CMK (cell line): ENCODE measurements at regions not wholly inside any gene's neighbourhood (a gene's known extent, or its start where the extent isn't known, plus 50 kb on each side); places are given as distances from the start of the nearest gene placed in this dataset.

ENCODE experiments used
- DNase-seq: peaks from one replicate; pipeline ENCODE4 v3.0.0-alpha.2; 2010; ENCODE audit warnings: low read depth

DNA sequence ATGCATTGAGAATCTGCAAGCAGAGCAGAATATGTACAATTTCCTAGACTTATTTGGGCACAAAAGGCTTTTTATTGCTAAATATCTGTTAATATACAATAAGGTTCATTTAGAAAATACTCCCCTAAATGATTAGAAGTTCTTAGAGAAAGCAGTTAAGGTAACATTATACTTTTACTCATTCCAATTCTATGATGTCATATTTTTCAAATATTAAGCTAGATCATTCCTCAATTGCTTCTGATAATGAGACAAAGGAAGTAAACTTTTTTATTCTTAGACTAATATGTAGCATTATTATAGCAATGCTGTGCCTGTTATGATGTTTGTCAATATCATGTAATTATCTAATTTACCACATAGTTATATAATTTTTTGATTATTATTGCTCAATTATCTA, 447.0 kb downstream of the SLC16A7 start:
- DNase-seq: no peak

DNA sequence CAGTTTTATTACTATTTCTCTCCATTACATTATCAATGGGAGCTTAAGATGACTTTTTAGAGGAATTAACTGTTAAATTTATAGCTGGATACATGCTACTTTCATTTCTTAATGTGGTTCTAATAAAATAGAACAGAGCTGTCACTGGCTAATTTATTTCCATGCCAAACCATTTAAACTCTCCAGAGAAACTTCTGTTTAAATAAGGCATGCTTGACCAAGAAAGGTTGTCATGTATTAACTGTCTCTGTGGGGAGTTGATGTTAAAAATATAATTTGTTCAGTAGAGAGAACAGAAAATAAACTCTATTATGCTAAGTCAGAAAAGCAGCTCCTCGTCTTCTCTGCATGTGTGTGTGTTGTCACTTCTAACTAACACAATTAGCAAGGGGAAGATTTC, 447.4 kb downstream of the SLC16A7 start:
- no peak for DNase-seq

- DNase-seq: no peak
Observed at GRCh38 chr12:60052483-60052882, 456.7 kb downstream of the SLC16A7 start.

DNA sequence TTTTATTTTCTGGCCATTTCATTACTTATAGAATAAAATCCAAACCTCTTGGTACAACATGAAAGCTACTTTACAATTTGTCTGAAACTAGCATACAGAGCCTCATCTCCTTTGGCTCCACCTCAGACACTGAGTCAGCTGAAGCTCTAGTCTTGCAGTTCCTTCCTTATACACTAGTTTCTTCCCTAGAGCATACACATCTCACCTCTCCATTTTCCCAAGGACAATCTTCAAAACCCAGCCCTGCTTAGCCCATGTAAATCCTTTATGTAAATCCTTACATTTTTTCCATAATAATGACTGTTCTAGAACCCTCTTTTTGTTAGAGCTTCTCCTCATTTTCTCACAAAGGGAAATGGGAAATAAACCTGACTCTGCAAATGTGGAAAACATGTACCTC, 463.4 kb downstream of the SLC16A7 start:
- DNase-seq: no peak

DNA sequence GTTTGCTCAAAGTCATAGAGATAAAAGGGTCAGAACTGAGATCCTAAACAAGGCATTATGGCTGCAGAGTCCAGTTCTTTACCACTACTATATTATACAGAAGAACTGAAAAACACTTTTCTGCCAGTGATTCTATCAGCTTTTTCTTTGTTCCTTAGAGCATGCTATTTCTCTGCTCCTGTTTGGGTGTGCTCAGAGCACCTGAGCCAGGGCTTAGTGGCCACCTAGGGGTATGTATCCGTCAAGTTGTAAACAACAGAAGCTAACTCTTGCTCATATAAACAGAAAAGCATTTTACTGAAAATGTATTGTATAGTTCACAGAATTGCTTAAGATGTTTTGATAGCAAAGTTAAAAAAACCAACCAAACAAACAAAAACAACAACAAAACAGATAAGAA, 470.8 kb downstream of the SLC16A7 start:
- DNase-seq: no peak

DNA sequence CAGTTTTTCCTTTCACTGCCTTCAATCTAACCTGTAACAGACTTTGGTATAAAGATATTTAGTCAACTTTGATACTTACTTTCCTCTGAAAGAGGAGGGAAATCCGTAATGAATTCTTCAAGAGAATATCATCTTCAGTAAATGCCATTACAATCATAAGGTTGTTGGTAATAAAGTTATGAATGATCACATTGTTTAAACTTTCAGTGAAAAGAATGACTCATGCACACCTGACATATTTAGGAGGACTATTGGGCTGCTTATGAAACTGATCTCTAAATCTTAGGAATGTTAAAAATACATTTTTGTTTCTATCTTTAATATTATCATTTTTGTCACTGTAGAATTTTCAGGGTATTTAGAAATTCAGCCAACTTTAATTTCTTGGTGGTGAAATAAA, 474.7 kb downstream of the SLC16A7 start:
- DNase-seq: no peak

GRCh38 chr12:60071759-60072191, 475.9 kb downstream of the SLC16A7 start:
- no peak for DNase-seq

DNA sequence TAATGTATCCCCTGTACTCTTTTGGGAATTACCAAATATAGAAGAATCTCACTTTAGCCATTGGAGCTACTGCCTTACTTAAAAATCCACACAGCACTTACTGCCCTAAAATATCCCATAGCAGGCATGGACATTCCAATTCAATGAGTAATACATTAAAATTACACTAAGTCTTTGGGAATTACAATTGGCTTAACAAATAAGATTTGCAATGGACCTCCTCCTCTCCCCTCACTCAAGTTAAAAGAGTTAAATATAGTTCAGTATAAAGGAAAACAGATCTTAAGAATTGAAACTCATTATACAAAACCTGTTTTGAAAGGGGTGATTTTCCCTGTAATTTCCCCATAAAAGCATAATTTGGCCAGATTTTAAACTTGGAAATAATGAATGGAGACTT, 477.1 kb downstream of the SLC16A7 start:
- DNase-seq: no peak

GRCh38 chr12:60075091-60075490, 479.3 kb downstream of the SLC16A7 start:
- no peak for DNase-seq

- DNase-seq: no peak
Observed at GRCh38 chr12:60078026-60078425, 482.2 kb downstream of the SLC16A7 start.

DNA sequence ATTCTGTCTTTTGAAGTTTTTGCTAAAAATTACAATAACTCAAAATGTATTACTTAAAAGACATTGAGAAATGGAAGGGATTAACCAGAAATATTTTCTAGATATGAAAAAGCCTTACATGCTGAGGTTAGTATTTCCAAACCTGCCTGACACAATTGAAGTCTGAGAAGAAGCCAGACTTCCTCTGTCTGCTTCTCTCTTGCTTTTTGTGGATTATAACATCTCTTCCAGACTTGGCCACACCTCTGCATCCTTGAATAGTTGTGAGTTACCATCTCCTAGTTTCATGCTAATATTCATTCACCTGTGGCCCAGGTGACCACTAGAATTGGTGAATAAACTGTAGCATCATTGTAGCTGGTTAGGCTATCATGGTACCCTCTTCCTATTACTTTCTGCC, 497.6 kb downstream of the SLC16A7 start:
- no peak for DNase-seq

- DNase-seq: no peak
Observed at GRCh38 chr12:60094436-60094835, 498.6 kb downstream of the SLC16A7 start.

DNA sequence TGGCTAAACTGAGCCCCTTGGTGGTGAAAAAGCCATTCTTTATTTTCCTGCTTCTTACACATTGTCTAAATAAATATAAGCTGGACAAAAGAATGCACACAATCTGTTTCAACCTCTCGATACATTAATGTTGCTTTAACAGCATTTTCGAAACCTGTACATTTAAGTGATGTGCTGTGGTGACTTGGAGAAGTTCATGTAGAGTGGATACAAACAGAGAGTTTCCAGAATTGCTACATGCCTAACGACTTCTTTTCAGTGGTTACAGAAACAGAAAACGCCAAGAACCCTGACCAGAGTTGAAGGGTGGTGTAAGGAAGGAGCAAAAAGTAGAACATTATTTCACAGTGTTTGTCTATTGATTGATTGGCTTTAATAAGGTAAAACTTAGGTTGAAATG, 500.9 kb downstream of the SLC16A7 start:
- no peak for DNase-seq

DNA sequence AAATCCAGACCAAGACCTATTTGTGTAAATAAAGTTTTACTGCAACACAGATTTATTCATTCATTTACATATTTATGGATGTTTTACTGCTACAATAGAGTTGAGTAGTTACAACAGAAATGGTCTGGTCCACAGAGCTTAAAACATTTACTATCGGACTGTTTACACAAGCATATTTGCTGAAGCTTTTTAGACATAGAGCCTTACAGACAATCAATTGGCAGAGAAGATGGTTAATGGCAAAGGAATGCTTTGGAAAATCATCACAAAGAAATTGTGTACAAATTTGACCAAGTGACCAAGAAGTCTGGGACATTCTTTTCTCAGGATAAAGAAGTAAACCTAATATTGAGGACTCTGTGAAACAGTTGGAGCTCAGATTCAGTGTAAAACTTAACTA, 504.3 kb downstream of the SLC16A7 start:
- DNase-seq: no peak

- DNase-seq: no peak
Observed at GRCh38 chr12:60100852-60101251, 505.0 kb downstream of the SLC16A7 start.

DNA sequence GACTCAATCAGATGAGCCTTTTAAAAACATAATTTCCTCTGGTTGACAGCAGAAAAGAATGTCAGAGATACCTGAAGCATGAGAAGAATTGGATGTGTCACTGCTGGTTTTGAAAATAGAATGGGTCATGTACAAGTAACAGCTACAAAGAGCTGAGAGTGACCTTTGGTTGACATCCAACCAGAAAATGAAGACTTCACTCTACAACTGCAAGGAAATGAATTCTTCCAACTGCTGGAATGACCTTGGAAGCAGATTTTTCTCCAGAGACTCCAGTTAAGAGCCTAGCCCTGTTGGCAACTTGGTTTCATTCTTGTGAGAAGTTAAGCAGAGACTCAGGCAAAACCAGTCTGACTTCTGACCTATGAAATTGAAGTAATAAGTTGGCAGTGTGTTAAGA, 505.9 kb downstream of the SLC16A7 start:
- no peak for DNase-seq

DNA sequence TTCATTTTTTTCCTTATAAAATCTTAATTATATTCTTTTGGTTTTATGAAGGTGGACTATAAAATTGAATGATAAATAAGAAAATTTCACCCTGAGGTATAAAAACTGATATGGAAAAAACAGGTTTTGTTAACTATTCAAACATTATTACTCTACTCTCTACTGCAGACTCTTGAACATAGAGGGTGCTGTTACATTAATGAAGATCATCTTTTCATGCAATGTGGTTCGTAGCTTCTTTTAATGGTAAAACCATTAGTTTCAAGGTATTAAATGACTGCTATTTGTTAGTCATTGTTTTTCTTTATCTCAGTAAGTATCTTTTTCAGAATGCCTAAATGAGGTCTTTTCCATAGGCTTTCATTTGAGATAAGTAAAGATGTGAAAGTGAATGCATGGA, 510.4 kb downstream of the SLC16A7 start:
- DNase-seq: no peak

DNA sequence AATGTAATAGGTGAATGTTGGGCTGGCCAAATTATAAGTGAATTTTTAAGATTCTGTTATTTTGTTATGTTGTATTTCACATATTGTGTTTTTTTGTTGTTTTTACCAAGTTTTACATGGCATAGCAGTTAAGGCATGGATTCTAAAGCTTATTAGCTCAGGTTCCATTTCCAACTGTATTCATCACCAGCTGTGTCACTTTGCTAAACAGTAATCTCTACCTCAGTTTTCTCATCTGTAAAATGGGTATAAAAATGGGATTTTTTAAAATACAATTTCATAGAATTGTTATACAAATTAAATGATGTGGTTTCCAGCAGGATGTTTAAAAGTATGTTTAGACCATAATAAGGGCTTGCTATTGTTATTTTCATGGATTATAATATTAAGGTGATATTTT, 512.2 kb downstream of the SLC16A7 start:
- DNase-seq: no peak

DNA sequence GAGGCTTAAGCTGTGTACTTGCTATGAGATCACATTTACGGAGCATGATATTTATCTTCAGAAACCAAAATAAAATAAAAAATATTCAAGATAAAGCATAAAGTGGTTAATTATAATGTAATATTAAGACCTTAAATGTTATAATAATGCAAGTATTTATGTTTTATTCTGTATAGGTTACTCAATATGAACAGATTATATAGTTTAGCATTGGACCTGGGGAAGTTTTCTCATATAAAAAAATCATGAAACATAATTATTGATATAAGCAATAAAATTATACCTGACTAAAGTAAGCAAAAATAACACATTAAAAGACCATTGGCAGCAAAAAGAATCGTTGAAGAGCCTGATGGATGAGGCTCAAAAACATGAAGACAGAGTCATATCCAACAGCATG, 516.2 kb downstream of the SLC16A7 start:
- no peak for DNase-seq

DNA sequence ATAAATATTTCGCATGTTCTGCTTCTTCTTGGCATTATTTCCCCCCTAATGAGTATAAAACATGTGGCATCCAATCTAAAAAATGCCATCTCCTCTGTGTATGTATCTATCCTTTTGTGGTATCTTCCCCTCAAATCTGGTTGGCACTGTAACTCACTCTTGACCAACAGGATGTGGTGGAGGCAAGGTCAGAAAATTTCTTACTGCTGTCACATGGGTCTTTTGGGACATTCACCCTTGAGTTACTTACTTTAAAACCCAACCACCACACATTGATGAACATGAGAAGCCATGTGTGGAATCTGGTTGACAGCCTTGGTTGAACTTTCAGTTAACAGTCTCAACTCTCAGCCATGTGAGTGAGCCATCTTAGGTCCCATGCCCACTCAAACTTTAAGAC, 516.9 kb downstream of the SLC16A7 start:
- no peak for DNase-seq

DNA sequence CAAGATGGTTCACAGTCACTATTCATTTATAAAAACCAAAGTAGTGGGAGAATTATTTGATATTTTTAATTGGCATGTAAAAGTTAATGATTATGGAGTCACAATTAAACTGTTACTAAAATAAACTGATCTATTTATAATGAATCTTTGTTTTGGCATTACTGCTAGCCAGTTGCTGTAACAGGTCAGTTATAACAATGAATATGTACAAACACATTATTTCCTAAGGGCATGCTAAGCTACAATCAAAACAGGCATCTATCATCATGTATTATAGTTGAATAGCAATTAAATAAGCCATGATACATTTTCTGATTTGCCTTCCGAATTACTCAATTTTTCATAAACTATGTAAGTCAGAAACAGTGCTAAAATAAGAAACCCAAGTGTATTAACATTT, 518.3 kb downstream of the SLC16A7 start:
- DNase-seq: no peak

DNA sequence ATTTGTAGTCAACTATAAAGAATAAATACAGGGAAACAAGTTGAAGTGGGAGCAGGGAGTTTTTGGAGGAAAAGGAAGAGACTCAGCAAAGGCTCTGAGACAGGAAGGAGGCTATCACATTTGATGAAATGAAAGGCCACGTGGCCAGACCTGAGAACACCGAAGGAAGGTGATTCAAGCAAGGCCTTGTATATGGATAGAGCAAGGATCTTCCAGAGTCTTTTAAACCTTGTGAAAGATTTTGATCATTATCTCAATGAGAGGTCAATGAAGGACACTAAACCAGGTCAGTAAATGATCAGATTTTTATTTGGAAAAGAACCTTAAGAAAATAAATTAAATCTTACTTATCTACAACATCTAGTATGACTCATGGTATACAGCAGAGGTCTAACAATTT, 523.5 kb downstream of the SLC16A7 start:
- no peak for DNase-seq

GRCh38 chr12:60120199-60120598, 524.4 kb downstream of the SLC16A7 start:
- no peak for DNase-seq

DNA sequence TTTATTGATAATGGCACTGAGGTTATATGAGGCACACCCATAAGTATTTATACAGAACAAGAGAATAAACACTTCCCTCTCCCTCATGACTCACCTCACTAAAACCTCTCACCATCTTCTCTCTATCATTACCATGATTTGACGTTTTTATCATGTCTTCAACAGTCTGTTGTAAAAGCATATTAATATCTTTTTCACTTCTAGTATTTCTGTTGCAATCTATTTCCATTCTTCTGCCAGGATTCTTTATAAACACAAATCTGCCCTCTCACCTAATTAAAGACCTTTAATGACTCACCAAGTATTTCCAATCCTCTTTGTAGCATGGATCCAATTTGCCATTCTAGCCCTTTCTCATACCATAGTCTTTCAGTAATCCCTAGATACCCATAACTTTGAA, 527.7 kb downstream of the SLC16A7 start:
- no peak for DNase-seq

GRCh38 chr12:60137513-60137912, 541.7 kb downstream of the SLC16A7 start:
- no peak for DNase-seq
